OCI-LY1 (cell line): ENCODE measurements at regions not wholly inside any gene's neighbourhood (a gene's known extent, or its start where the extent isn't known, plus 50 kb on each side); places are given as distances from the start of the nearest gene placed in this dataset.
A peak's percentile ranks its signal among the peaks of the same experiment; 100 is the strongest.

Source experiments
- H2AFZ ChIP-seq: fragments of 200-600 bp; sonication (generic), shearing (Covaris generic); 2 replicates; pipeline ENCODE4 v1.6.0; 2014; ENCODE audit warnings: antibody characterized with exemption, mild to moderate bottlenecking, low read length
- H3F3A ChIP-seq: fragments of 200-600 bp; sonication (generic), shearing (Covaris generic); 2 replicates; pipeline ENCODE4 v1.6.0; 2014; ENCODE audit warnings: mild to moderate bottlenecking, antibody characterized with exemption, low read length, moderate library complexity; ENCODE audit not compliant: insufficient read depth
- H3K27ac ChIP-seq: fragments of 200-600 bp; sonication (generic); 2 replicates; pipeline ENCODE4 v1.5.1; 2014; ENCODE audit warnings: low read length, mixed run types, mild to moderate bottlenecking, low read depth; ENCODE audit not compliant: poor library complexity, severe bottlenecking
- H3K27me3 ChIP-seq: fragments of 200-600 bp; sonication (generic); 2 replicates; pipeline ENCODE4 v1.6.0; 2014; ENCODE audit warnings: antibody characterized with exemption, mild to moderate bottlenecking, low read length, moderate library complexity; ENCODE audit not compliant: insufficient read depth
- H3K36me3 ChIP-seq: fragments of 200-600 bp; sonication (generic); 2 replicates; pipeline ENCODE4 v1.6.1; 2014; ENCODE audit warnings: mild to moderate bottlenecking, antibody characterized with exemption, low read length, moderate library complexity, mixed read lengths; ENCODE audit not compliant: insufficient read depth
- H3K4me1 ChIP-seq: fragments of 200-600 bp; sonication (generic); 2 replicates; pipeline ENCODE4 v1.5.1; 2014; ENCODE audit warnings: mild to moderate bottlenecking, low read length, moderate library complexity; ENCODE audit not compliant: insufficient read depth, severe bottlenecking
- H3K4me2 ChIP-seq: fragments of 200-600 bp; sonication (generic), shearing (Covaris generic); 2 replicates; pipeline ENCODE4 v1.6.1; 2014; ENCODE audit warnings: low read length
- H3K4me3 ChIP-seq: fragments of 200-600 bp; sonication (generic); 2 replicates; pipeline ENCODE4 v1.5.1; 2014; ENCODE audit warnings: low read length, low read depth, mild to moderate bottlenecking, mixed read lengths; ENCODE audit not compliant: poor library complexity, severe bottlenecking
- H3K79me2 ChIP-seq: fragments of 200-600 bp; shearing (Covaris generic); 2 replicates; pipeline ENCODE4 v1.6.1; 2016; ENCODE audit warnings: mixed run types, low read length, mixed read lengths; ENCODE audit not compliant: insufficient read depth
- H3K9ac ChIP-seq: fragments of 200-600 bp; sonication (generic), shearing (Covaris generic); 2 replicates; pipeline ENCODE4 v1.6.1; 2014; ENCODE audit warnings: mild to moderate bottlenecking, low read length, mixed read lengths
- H3K9me2 ChIP-seq: fragments of 200-600 bp; sonication (generic), shearing (Covaris generic); 2 replicates; pipeline ENCODE4 v1.6.1; 2014; ENCODE audit warnings: low read depth, mild to moderate bottlenecking, low read length, mixed read lengths
- H3K9me3 ChIP-seq: fragments of 200-600 bp; shearing (Covaris generic); 2 replicates; pipeline ENCODE4 v1.6.1; 2014; ENCODE audit warnings: low read length, mixed read lengths
- H4K20me1 ChIP-seq: fragments of 200-600 bp; sonication (generic), shearing (Covaris generic); 2 replicates; pipeline ENCODE4 v1.6.0; 2016; ENCODE audit warnings: mild to moderate bottlenecking, low read length; ENCODE audit not compliant: insufficient read depth
- CTCF ChIP-seq: fragments of 200-600 bp; sonication (generic), shearing (Covaris generic); IDR thresholded peaks from 2 replicates; pipeline ENCODE4 v1.5.1; 2017; ENCODE audit warnings: mild to moderate bottlenecking, antibody characterized with exemption, low read length, moderate library complexity, mixed read lengths
- EZH2 ChIP-seq: fragments of 200-600 bp; sonication (generic), shearing (Covaris generic); IDR thresholded peaks from 2 replicates; pipeline ENCODE4 v1.8.0; 2017; ENCODE audit warnings: borderline replicate concordance, mixed run types, mild to moderate bottlenecking, antibody characterized with exemption, low read length, moderate library complexity, mixed read lengths

- Histone ChIP-seq H3K36me3 (no peaks in the 10 kb centered on the region), H3K4me2 (peak overlapping the region; percentile 95), H3K27me3 (no peaks in the 10 kb centered on the region), H3K4me1 (peaks cover 38% of the 10 kb centered on the region), H3K79me2 (no peaks in the 10 kb centered on the region), H3K27ac (peak overlapping the region; percentile 99), H4K20me1 (no peaks in the 10 kb centered on the region), H3K4me3 (peak overlapping the region; percentile 89), H3F3A (peaks cover 4% of the 10 kb centered on the region; the same call in 1 of the 2 replicates), H2AFZ (no peak overlapping the region), H3K9ac (peak overlapping the region; percentile 98), H3K9me2 (no peaks in the 10 kb centered on the region), H3K9me3 (no peaks in the 10 kb centered on the region)
- TF ChIP-seq EZH2 (no peak), CTCF (no peak)
Measured at GRCh38 chr6:26158076-26158580, 70.9 kb downstream of the HFE start.

GRCh38 chr6:26158581-26159356 lies 71.5 kb downstream of the HFE start:
- peaks cover 45% of the 10 kb centered on the region for H3K4me1 ChIP-seq
- H3K4me3 ChIP-seq: peak overlapping the region; percentile 89
- H3F3A ChIP-seq: peaks cover 4% of the 10 kb centered on the region; the same call in 1 of the 2 replicates
- H3K4me2 ChIP-seq: peak overlapping the region; percentile 95
- TF ChIP-seq EZH2 (no peak), CTCF (no peak)
- H3K79me2 ChIP-seq: no peaks in the 10 kb centered on the region
- no peaks in the 10 kb centered on the region for H3K27me3 ChIP-seq
- no peaks in the 10 kb centered on the region for H3K9me3 ChIP-seq
- H3K9me2 ChIP-seq: no peaks in the 10 kb centered on the region
- peak overlapping the region; percentile 98 for H3K9ac ChIP-seq
- H3K27ac ChIP-seq: peak overlapping the region; percentile 99
- no peaks in the 10 kb centered on the region for H4K20me1 ChIP-seq
- H3K36me3 ChIP-seq: no peaks in the 10 kb centered on the region
- no peak overlapping the region for H2AFZ ChIP-seq

GRCh38 chr6:26159357-26160273 lies 72.4 kb downstream of the HFE start:
- Histone ChIP-seq H3K79me2 (no peaks in the 10 kb centered on the region), H3K9ac (peak overlapping the region; percentile 98), H3F3A (peaks cover 4% of the 10 kb centered on the region; the same call in 1 of the 2 replicates), H3K4me2 (peak overlapping the region; percentile 95), H4K20me1 (no peaks in the 10 kb centered on the region), H3K9me3 (no peaks in the 10 kb centered on the region), H3K36me3 (no peaks in the 10 kb centered on the region), H2AFZ (no peak overlapping the region), H3K27me3 (no peaks in the 10 kb centered on the region), H3K27ac (peak overlapping the region; percentile 99), H3K4me1 (peaks cover 49% of the 10 kb centered on the region), H3K4me3 (peak overlapping the region; percentile 89), H3K9me2 (no peaks in the 10 kb centered on the region)
- no peak for TF ChIP-seq EZH2
- TF ChIP-seq CTCF: no peak
